B cell (primary cell): ENCODE measurements at regions not wholly inside any gene's neighbourhood (a gene's known extent, or its start where the extent isn't known, plus 50 kb on each side); places are given as distances from the start of the nearest gene placed in this dataset.

Experiments used
- EZH2 ChIP-seq: IDR thresholded peaks from 2 replicates; pipeline ENCODE4 v1.6.1; 2012; ENCODE audit warnings: borderline replicate concordance, low read depth, mild to moderate bottlenecking, moderate library complexity, low read length; ENCODE audit not compliant: insufficient read depth, poor library complexity, severe bottlenecking
- TF ChIP-seq, protein P1 (sequence below): fragments of 200-600 bp; IDR thresholded peaks from one replicate; pipeline ENCODE4 v1.8.0; 2022; ENCODE audit warnings: antibody characterized with exemption, mild to moderate bottlenecking

DNA sequence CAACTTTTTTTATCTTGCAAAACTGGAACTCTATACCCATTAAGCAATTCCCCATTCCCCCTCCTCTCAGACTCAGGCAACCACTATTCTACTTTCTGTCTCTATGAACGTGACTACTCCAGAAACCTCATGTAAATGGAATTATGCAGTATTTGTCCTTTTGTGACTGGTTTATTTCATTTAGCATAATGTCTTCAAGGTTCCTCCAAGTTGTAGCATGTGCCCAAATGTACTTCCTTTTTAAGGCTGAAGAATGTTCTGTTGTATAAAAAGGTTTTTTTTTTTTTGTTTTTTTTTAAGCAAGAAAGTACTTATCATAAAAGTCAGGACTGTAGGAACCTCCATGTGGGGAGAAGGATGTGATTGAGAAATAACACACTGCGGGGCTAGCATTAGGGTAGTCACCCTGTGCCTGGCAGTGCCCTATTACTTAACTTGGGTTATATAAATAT is 145.3 kb upstream of the FOXN2 start:
- TF ChIP-seq, protein P1, sequence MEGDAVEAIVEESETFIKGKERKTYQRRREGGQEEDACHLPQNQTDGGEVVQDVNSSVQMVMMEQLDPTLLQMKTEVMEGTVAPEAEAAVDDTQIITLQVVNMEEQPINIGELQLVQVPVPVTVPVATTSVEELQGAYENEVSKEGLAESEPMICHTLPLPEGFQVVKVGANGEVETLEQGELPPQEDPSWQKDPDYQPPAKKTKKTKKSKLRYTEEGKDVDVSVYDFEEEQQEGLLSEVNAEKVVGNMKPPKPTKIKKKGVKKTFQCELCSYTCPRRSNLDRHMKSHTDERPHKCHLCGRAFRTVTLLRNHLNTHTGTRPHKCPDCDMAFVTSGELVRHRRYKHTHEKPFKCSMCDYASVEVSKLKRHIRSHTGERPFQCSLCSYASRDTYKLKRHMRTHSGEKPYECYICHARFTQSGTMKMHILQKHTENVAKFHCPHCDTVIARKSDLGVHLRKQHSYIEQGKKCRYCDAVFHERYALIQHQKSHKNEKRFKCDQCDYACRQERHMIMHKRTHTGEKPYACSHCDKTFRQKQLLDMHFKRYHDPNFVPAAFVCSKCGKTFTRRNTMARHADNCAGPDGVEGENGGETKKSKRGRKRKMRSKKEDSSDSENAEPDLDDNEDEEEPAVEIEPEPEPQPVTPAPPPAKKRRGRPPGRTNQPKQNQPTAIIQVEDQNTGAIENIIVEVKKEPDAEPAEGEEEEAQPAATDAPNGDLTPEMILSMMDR: no peak
- no peak for TF ChIP-seq EZH2
